ACC112 (cell line): ENCODE measurements at regions not wholly inside any gene's neighbourhood (a gene's known extent, or its start where the extent isn't known, plus 50 kb on each side); places are given as distances from the start of the nearest gene placed in this dataset.
"Not testable (repeated sequence)": the region's sequence is repeated elsewhere in the genome, so short reads cannot be mapped to it uniquely, and the experiment has no call there.

Experiments used
- H2AFZ ChIP-seq: fragments of 200-600 bp; sonication (generic); one replicate; pipeline ENCODE4 v1.6.0; 2017; ENCODE audit warnings: antibody characterized with exemption, low read length; ENCODE audit not compliant: unreplicated experiment
- H3K27ac ChIP-seq: fragments of 200-600 bp; sonication (generic); 2 replicates; pipeline ENCODE4 v1.5.1; 2014; ENCODE audit warnings: low read depth, mild to moderate bottlenecking, antibody characterized with exemption, low read length, moderate library complexity
- H3K27me3 ChIP-seq: fragments of 200-600 bp; sonication (generic); 2 replicates; pipeline ENCODE4 v1.6.1; 2014; ENCODE audit warnings: mild to moderate bottlenecking, antibody characterized with exemption, low read length, moderate library complexity, mixed read lengths; ENCODE audit not compliant: insufficient read depth
- H3K36me3 ChIP-seq: fragments of 200-600 bp; sonication (generic); 2 replicates; pipeline ENCODE4 v1.6.1; 2016; ENCODE audit warnings: mild to moderate bottlenecking, antibody characterized with exemption, low read length, moderate library complexity, mixed read lengths; ENCODE audit not compliant: insufficient read depth
- H3K4me1 ChIP-seq: fragments of 200-600 bp; sonication (generic); one replicate; pipeline ENCODE4 v1.6.1; 2016; ENCODE audit warnings: low read length, mixed read lengths; ENCODE audit not compliant: insufficient read depth, unreplicated experiment, control insufficient read depth
- H3K4me3 ChIP-seq: fragments of 200-600 bp; sonication (generic); 2 replicates; pipeline ENCODE4 v1.5.1; 2014; ENCODE audit warnings: mild to moderate bottlenecking, low read depth, low read length
- H3K79me2 ChIP-seq: fragments of 200-600 bp; sonication (generic); one replicate; pipeline ENCODE4 v1.6.0; 2016; ENCODE audit warnings: low read length; ENCODE audit not compliant: control insufficient read depth, unreplicated experiment, insufficient read depth

- not testable (repeated sequence) for H3K27ac ChIP-seq, H3K4me3 ChIP-seq, H3K27me3 ChIP-seq
Observed at GRCh38 chr20:40909489-40909888, 119.1 kb upstream of the TOP1 start.

DNA sequence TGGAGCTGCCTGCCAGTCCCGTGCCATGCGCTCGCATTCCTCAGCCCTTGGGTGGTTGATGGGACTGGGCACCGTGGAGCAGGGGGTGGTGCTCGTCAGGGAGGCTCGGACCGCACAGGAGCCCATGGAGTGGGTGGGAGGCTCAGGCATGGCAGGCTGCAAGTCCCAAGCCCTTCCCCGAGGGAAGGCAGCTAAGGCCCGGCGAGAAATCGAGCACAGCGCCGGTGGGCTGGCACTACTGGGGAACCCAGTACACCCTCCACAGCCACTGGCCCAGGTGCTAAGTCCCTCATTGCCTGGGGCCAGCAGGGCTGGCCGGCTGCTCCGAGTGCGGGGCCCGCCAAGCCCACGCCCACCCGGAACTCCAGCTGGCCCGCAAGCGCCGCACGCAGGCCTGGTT, 118.2 kb upstream of the TOP1 start:
- not testable (repeated sequence) for H3K4me3 ChIP-seq, H2AFZ ChIP-seq, H3K4me1 ChIP-seq, H3K79me2 ChIP-seq, H3K27ac ChIP-seq, H3K36me3 ChIP-seq, H3K27me3 ChIP-seq

More at GRCh38 chr20:40909489-40909888, 119.1 kb upstream of the TOP1 start:
- not testable (repeated sequence) for H3K79me2 ChIP-seq, H3K4me1 ChIP-seq, H3K36me3 ChIP-seq, H2AFZ ChIP-seq

DNA sequence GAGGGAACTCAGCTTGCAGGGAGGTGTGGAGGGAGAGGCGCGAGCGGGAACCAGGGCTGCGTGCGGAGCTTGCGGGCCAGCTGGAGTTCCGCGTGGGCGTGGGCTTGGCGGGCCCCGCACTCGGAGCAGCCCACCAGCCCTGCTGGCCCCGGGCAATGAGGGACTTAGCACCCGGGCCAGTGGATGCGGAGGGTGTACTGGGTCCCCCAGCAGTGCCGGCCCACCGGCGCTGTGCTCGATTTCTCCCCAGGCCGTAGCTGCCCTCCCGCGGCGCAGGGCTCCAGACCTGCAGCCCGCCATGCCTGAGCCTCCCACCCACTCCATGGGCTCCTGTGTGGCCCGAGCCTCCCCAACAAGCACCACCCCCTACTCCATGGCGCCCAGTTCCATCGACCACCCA, 117.5 kb upstream of the TOP1 start:
- not testable (repeated sequence) for H3K79me2 ChIP-seq, H3K27me3 ChIP-seq, H3K27ac ChIP-seq, H3K4me1 ChIP-seq, H3K36me3 ChIP-seq, H3K4me3 ChIP-seq, H2AFZ ChIP-seq

- Histone ChIP-seq H3K27ac (no peak overlapping the region), H3K27me3 (no peaks in the 10 kb centered on the region), H3K4me3 (no peak overlapping the region), H3K79me2 (no peaks in the 10 kb centered on the region), H3K36me3 (no peaks in the 10 kb centered on the region), H3K4me1 (no peaks in the 10 kb centered on the region), H2AFZ (no peak overlapping the region)
Observed at GRCh38 chr20:40913224-40914185, 115.1 kb upstream of the TOP1 start.

DNA sequence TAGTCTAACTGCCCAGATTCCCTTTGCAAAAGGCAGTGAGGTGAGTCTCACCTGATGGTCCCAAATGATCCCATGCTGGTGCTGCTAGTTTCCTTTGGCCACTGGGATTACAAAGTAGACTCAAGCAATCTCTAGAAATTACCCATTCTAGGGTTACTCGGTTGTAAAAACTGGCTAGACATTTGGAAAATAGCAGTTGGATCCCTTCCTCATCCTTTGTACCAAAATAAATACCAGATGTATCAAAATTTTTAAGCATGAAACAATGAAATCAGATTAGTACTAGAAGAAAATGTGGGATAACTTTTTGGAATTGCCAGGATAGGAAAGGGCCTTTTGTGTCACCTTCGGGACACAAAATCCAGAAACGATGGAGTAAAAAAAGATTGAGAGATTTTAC, 112.9 kb upstream of the TOP1 start:
- Histone ChIP-seq H3K4me1 (no peaks in the 10 kb centered on the region), H3K79me2 (no peaks in the 10 kb centered on the region), H3K27ac (no peak overlapping the region), H3K4me3 (no peak overlapping the region), H3K36me3 (no peaks in the 10 kb centered on the region), H3K27me3 (no peaks in the 10 kb centered on the region), H2AFZ (no peak overlapping the region)

- H3K36me3 ChIP-seq, result no peaks in the 10 kb centered on the region
- H3K27me3 ChIP-seq, result no peaks in the 10 kb centered on the region
- H3K4me3 ChIP-seq, result no peak overlapping the region
- H3K79me2 ChIP-seq, result no peaks in the 10 kb centered on the region
- no peak overlapping the region for H2AFZ ChIP-seq
- no peak overlapping the region for H3K27ac ChIP-seq
- H3K4me1 ChIP-seq, result no peaks in the 10 kb centered on the region
Observed at GRCh38 chr20:40916276-40916675, 112.3 kb upstream of the TOP1 start.

GRCh38 chr20:40920291-40920690, 108.3 kb upstream of the TOP1 start:
- Histone ChIP-seq H2AFZ (no peak overlapping the region), H3K79me2 (no peaks in the 10 kb centered on the region), H3K4me1 (no peaks in the 10 kb centered on the region), H3K4me3 (no peak overlapping the region), H3K27ac (no peak overlapping the region), H3K27me3 (no peaks in the 10 kb centered on the region), H3K36me3 (no peaks in the 10 kb centered on the region)

DNA sequence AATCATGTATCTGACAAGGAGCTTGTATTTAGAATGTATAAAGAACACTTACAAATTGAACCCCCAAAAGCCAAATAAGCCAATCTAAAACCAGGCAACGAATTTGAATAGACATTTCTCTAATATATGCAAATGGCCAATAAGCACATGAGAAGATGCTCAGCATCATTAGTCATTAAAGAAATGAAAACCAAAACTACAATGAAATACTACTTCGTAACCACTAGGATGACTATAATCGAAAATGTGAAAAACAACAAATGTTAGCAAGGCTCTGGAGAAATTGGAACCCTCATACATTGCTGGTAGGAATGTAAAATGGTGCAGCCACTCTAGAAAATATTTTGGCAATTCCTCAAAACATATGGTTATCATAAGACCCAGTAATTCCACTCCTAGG, 105.8 kb upstream of the TOP1 start:
- no peaks in the 10 kb centered on the region for H3K27me3 ChIP-seq
- no peaks in the 10 kb centered on the region for H3K79me2 ChIP-seq
- no peak overlapping the region for H3K4me3 ChIP-seq
- no peak overlapping the region for H2AFZ ChIP-seq
- no peaks in the 10 kb centered on the region for H3K4me1 ChIP-seq
- no peak overlapping the region for H3K27ac ChIP-seq
- no peaks in the 10 kb centered on the region for H3K36me3 ChIP-seq

DNA sequence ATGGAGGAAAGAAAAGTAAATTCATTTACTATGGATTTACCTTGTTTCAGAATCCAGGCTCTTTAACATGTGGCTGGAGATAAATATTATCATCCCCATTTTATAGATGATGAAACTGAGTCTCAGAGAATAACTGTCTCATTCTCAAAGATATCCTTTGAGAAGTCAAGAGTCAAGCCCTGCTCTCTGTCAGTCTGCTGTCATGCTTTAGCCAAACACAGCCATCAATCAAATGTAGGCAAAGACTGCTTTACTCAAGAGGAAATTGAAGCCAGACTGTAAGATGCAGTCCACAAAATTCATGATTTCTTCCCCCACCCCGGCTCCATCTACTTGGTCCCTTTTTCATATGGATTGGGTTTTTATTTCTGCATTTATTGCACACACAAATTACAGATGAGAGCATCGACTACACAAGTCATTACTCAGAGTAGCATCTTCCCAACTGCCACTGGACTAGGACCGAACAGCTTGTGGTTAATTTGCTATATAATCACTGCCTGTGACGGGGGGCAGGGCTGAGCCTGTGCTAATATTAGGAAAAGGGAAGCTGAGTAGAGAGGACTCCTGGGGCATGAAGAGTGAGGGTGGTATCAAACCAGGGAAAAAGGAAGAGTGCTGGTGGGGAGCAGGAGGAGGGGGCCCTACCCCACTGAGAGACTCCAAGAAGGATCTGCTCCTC, 102.7 kb upstream of the TOP1 start:
- H3K27ac ChIP-seq, result no peak overlapping the region
- H3K79me2 ChIP-seq, result no peaks in the 10 kb centered on the region
- no peaks in the 10 kb centered on the region for H3K36me3 ChIP-seq
- no peak overlapping the region for H3K4me3 ChIP-seq
- H2AFZ ChIP-seq, result no peak overlapping the region
- no peaks in the 10 kb centered on the region for H3K4me1 ChIP-seq
- H3K27me3 ChIP-seq, result no peaks in the 10 kb centered on the region

DNA sequence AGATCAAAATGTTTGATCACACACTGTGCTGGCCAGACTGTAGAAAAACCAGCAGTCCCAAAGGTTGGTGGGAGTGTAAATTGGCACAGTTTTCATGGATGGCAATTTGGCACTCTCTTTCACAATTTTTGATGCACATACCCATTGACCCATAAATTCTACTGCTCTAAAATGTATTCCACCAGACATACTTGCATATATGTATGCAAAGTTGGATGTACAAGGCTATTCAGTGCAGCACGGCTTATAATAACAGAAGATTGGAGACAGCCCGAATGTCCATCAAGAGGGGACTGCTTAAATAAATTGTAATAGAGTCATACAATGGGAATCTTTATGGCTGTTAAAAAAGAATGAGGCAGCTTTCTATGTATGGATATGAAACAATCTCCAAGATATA, 101.7 kb upstream of the TOP1 start:
- Histone ChIP-seq H3K27me3 (no peaks in the 10 kb centered on the region), H3K27ac (no peak overlapping the region), H3K4me3 (no peak overlapping the region), H2AFZ (no peak overlapping the region), H3K79me2 (no peaks in the 10 kb centered on the region), H3K4me1 (no peaks in the 10 kb centered on the region), H3K36me3 (no peaks in the 10 kb centered on the region)

GRCh38 chr20:40930561-40930960, 98.1 kb upstream of the TOP1 start:
- H3K4me1 ChIP-seq, result no peaks in the 10 kb centered on the region
- no peaks in the 10 kb centered on the region for H3K79me2 ChIP-seq
- no peak overlapping the region for H3K27ac ChIP-seq
- H2AFZ ChIP-seq, result no peak overlapping the region
- H3K27me3 ChIP-seq, result no peaks in the 10 kb centered on the region
- H3K4me3 ChIP-seq, result no peak overlapping the region
- H3K36me3 ChIP-seq, result no peaks in the 10 kb centered on the region
